Body of pancreas (tissue), 4 donors: ENCODE measurements at regions not wholly inside any gene's neighbourhood (a gene's known extent, or its start where the extent isn't known, plus 50 kb on each side); places are given as distances from the start of the nearest gene placed in this dataset.

Experiments
- POLR2A ChIP-seq, 3 donors: fragments of 450-650 bp; IDR thresholded peaks; one replicate each; pipeline ENCODE4 v1.6.1; 2016; ENCODE audit warnings: antibody characterized with exemption in 3 of 3, mild to moderate bottlenecking in 2 of 3
- TF ChIP-seq, protein P1 (sequence below), 7 experiments: fragments of 450-650 bp in 4 of 7; fragments of 200-600 bp in 3 of 7; sonication (generic) in 3 of 7; IDR thresholded peaks; one replicate each; pipeline ENCODE4 v1.5.1; 2016 to 2019; ENCODE audit warnings: antibody characterized with exemption in 7 of 7

DNA sequence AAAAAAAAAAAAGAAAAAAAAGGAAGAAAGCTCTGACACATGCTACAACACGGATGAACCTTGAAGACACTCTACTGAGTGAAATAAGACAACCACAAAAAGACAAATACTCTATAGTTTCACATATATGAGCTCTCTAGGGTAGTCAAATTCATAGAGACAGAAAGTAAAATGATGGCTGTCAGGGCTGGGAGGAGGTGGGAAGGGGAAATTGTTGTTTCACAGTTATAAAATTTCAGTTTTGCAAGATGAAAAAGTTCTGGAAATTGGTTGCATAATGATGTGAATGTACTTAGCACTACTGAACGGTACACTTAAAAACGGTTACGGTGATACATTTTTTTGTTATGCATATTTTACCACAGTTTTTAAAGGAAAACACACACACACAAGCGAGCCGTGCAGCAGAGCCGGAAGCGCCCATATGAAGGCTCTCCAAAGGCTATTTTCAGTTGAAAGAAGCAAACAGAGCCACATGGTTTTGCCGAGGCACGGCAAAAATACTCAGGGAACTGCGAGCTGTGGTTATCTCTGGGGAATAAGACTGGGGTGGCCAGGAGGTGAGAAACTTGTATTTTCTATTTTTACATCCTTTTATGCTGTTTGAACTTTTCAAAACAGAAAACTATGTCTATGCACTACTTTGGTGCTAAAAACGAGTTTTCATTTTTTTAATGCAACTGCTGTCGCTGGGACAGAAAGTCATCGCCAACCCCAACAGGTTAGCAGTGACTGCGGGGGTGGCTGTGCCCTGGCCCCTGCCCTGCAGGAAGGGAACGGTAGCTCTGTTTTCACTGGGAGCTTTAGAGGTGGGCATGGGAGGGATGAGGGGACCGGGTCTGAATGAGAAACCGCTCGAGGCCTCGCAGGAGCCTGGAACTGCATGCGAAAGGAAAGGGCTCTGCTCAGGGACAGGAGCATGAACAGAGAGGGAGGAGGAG is 132.9 kb downstream of the OAT start:
- TF ChIP-seq, protein P1, sequence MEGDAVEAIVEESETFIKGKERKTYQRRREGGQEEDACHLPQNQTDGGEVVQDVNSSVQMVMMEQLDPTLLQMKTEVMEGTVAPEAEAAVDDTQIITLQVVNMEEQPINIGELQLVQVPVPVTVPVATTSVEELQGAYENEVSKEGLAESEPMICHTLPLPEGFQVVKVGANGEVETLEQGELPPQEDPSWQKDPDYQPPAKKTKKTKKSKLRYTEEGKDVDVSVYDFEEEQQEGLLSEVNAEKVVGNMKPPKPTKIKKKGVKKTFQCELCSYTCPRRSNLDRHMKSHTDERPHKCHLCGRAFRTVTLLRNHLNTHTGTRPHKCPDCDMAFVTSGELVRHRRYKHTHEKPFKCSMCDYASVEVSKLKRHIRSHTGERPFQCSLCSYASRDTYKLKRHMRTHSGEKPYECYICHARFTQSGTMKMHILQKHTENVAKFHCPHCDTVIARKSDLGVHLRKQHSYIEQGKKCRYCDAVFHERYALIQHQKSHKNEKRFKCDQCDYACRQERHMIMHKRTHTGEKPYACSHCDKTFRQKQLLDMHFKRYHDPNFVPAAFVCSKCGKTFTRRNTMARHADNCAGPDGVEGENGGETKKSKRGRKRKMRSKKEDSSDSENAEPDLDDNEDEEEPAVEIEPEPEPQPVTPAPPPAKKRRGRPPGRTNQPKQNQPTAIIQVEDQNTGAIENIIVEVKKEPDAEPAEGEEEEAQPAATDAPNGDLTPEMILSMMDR (IDR thresholded peaks at IDR 0.05), result no peak
- TF ChIP-seq POLR2A (IDR thresholded peaks at IDR 0.05), result no peak
